Neural progenitor cell (in vitro differentiated cells): ENCODE measurements at regions not wholly inside any gene's neighbourhood (a gene's known extent, or its start where the extent isn't known, plus 50 kb on each side); places are given as distances from the start of the nearest gene placed in this dataset.

Source experiments
- CTCF ChIP-seq: fragments of 200-600 bp; sonication (generic); IDR thresholded peaks from 2 replicates; pipeline ENCODE4 v1.5.1; 2017; ENCODE audit warnings: antibody characterized with exemption, mild to moderate bottlenecking
- EZH2 ChIP-seq: fragments of 200-600 bp; sonication (generic); IDR thresholded peaks from 2 replicates; pipeline ENCODE4 v1.6.1; 2017; ENCODE audit warnings: antibody characterized with exemption, mild to moderate bottlenecking, moderate library complexity

DNA sequence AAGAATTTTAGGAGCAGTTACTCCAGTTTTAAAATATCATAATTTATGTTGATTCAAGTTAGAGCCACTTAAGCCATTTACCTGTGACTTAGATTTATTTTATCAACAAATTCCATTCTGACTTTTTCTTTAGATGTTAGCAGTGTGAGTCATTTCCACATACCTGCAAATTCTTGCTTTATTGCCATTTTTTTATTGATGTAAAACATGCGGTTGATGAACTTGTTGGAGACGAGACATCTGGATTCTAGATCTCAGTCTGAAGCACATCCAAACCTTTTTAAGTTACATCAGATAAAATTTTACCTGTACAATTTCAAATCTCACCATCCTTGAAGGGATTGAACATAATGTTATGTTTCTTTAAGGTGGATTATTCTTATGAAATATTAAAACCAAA, 240.9 kb downstream of the IRX1 start:
- TF ChIP-seq CTCF (no peak), EZH2 (no peak)
